Effector memory CD4-positive, alpha-beta T cell (primary cell): ENCODE measurements at regions not wholly inside any gene's neighbourhood (a gene's known extent, or its start where the extent isn't known, plus 50 kb on each side); places are given as distances from the start of the nearest gene placed in this dataset.

ENCODE experiments used
- DNase-seq, 3 donors: peaks; one replicate each; pipeline ENCODE4 v3.0.0-alpha.2; 2020
- H3K27ac ChIP-seq: 2 replicates; pipeline ENCODE4 v1.7.0; 2013; ENCODE audit warnings: mild to moderate bottlenecking, low read length, moderate library complexity; ENCODE audit not compliant: insufficient read depth, poor library complexity, severe bottlenecking
- H3K27me3 ChIP-seq: replicated peaks from 2 replicates; pipeline ENCODE4 v1.7.0; 2013; ENCODE audit warnings: mild to moderate bottlenecking, low read length; ENCODE audit not compliant: insufficient read depth, control insufficient read depth, poor library complexity, severe bottlenecking
- H3K36me3 ChIP-seq: 2 replicates; pipeline ENCODE4 v1.7.0; 2013; ENCODE audit warnings: mild to moderate bottlenecking, low read length, moderate library complexity; ENCODE audit not compliant: control insufficient read depth, insufficient read depth
- H3K4me1 ChIP-seq: 2 replicates; pipeline ENCODE4 v1.7.0; 2013; ENCODE audit warnings: low read length, mild to moderate bottlenecking; ENCODE audit not compliant: control insufficient read depth, insufficient read depth, poor library complexity, severe bottlenecking
- H3K4me3 ChIP-seq: 2 replicates; pipeline ENCODE4 v1.7.0; 2013; ENCODE audit warnings: low read length, low read depth, mild to moderate bottlenecking; ENCODE audit not compliant: insufficient read depth, poor library complexity, severe bottlenecking
- H3K9me3 ChIP-seq: 2 replicates; pipeline ENCODE4 v1.7.0; 2013; ENCODE audit warnings: mild to moderate bottlenecking, low read length, moderate library complexity; ENCODE audit not compliant: control insufficient read depth

- H3K27me3 ChIP-seq, result no peaks in the 10 kb centered on the region
- no peak for DNase-seq
- no peak overlapping the region for H3K27ac ChIP-seq
- H3K36me3 ChIP-seq, result no peaks in the 10 kb centered on the region
- H3K4me1 ChIP-seq, result no peaks in the 10 kb centered on the region
- no peak overlapping the region for H3K4me3 ChIP-seq
- H3K9me3 ChIP-seq, result no peaks in the 10 kb centered on the region
These were observed 164.9 kb upstream of the BMP4 start for GRCh38 chr14:54121466-54122027.

- no peaks in the 10 kb centered on the region for H3K9me3 ChIP-seq
- no peaks in the 10 kb centered on the region for H3K36me3 ChIP-seq
- DNase-seq, result no peak
- no peak overlapping the region for H3K27ac ChIP-seq
- H3K27me3 ChIP-seq, result no peaks in the 10 kb centered on the region
- no peaks in the 10 kb centered on the region for H3K4me1 ChIP-seq
- H3K4me3 ChIP-seq, result no peak overlapping the region
These were observed 167.2 kb upstream of the BMP4 start for GRCh38 chr14:54123841-54124240.

- Histone ChIP-seq H3K9me3 (no peaks in the 10 kb centered on the region), H3K4me3 (no peak overlapping the region), H3K27ac (no peak overlapping the region), H3K4me1 (no peaks in the 10 kb centered on the region), H3K36me3 (no peaks in the 10 kb centered on the region), H3K27me3 (no peaks in the 10 kb centered on the region)
- DNase-seq, result no peak
These were observed 168.5 kb upstream of the BMP4 start for GRCh38 chr14:54125109-54125508.

- Histone ChIP-seq H3K9me3 (no peaks in the 10 kb centered on the region), H3K27ac (no peak overlapping the region), H3K27me3 (no peaks in the 10 kb centered on the region), H3K4me1 (no peaks in the 10 kb centered on the region), H3K4me3 (no peak overlapping the region), H3K36me3 (no peaks in the 10 kb centered on the region)
- DNase-seq, result no peak
These were observed 170.3 kb upstream of the BMP4 start for GRCh38 chr14:54126947-54127346.

- Histone ChIP-seq H3K36me3 (no peaks in the 10 kb centered on the region), H3K9me3 (no peaks in the 10 kb centered on the region), H3K4me1 (no peaks in the 10 kb centered on the region), H3K27me3 (no peaks in the 10 kb centered on the region), H3K4me3 (no peak overlapping the region), H3K27ac (no peak overlapping the region)
- no peak for DNase-seq
These were observed 170.9 kb upstream of the BMP4 start for GRCh38 chr14:54127526-54127925.

GRCh38 chr14:54129850-54130640 lies 173.4 kb upstream of the BMP4 start:
- H3K4me1 ChIP-seq, result no peaks in the 10 kb centered on the region
- no peaks in the 10 kb centered on the region for H3K27me3 ChIP-seq
- no peaks in the 10 kb centered on the region for H3K9me3 ChIP-seq
- no peak overlapping the region for H3K27ac ChIP-seq
- no peaks in the 10 kb centered on the region for H3K36me3 ChIP-seq
- no peak overlapping the region for H3K4me3 ChIP-seq
- no peak for DNase-seq

- no peaks in the 10 kb centered on the region for H3K36me3 ChIP-seq
- H3K27me3 ChIP-seq, result no peaks in the 10 kb centered on the region
- H3K9me3 ChIP-seq, result no peaks in the 10 kb centered on the region
- no peak overlapping the region for H3K4me3 ChIP-seq
- no peak for DNase-seq
- no peak overlapping the region for H3K27ac ChIP-seq
- H3K4me1 ChIP-seq, result no peaks in the 10 kb centered on the region
These were observed 175.9 kb upstream of the BMP4 start for GRCh38 chr14:54132496-54132895.

GRCh38 chr14:54133896-54134295 lies 177.3 kb upstream of the BMP4 start:
- H3K9me3 ChIP-seq, result no peaks in the 10 kb centered on the region
- no peaks in the 10 kb centered on the region for H3K4me1 ChIP-seq
- DNase-seq, result no peak
- no peaks in the 10 kb centered on the region for H3K27me3 ChIP-seq
- no peak overlapping the region for H3K4me3 ChIP-seq
- H3K27ac ChIP-seq, result no peak overlapping the region
- H3K36me3 ChIP-seq, result no peaks in the 10 kb centered on the region

GRCh38 chr14:54135804-54136280 lies 179.2 kb upstream of the BMP4 start:
- Histone ChIP-seq H3K27me3 (no peaks in the 10 kb centered on the region), H3K4me3 (no peak overlapping the region), H3K4me1 (no peaks in the 10 kb centered on the region), H3K9me3 (no peaks in the 10 kb centered on the region), H3K36me3 (no peaks in the 10 kb centered on the region), H3K27ac (no peak overlapping the region)
- no peak for DNase-seq

- Histone ChIP-seq H3K9me3 (no peaks in the 10 kb centered on the region), H3K4me3 (no peak overlapping the region), H3K4me1 (no peaks in the 10 kb centered on the region), H3K27me3 (no peaks in the 10 kb centered on the region), H3K27ac (no peak overlapping the region), H3K36me3 (no peaks in the 10 kb centered on the region)
- no peak for DNase-seq
These were observed 180.4 kb upstream of the BMP4 start for GRCh38 chr14:54136894-54137613.
